GM23338 (cell line): ENCODE measurements at regions not wholly inside any gene's neighbourhood (a gene's known extent, or its start where the extent isn't known, plus 50 kb on each side); places are given as distances from the start of the nearest gene placed in this dataset.

Source experiments
- CREB1 ChIP-seq: fragments of 250-450 bp; sonication (Bioruptor Pico); IDR thresholded peaks from 2 replicates; pipeline ENCODE4 v1.5.0; 2020; ENCODE audit warnings: low read depth, mild to moderate bottlenecking, moderate library complexity
- CTCF ChIP-seq, 2 experiments: fragments of 200-600 bp in 1 of 2; sonication (generic) in 1 of 2; conservative IDR thresholded peaks; 2 replicates each; pipeline versions ENCODE4 v1.5.1 to v1.6.1; 2016 to 2017; ENCODE audit warnings: antibody characterized with exemption in 2 of 2, low read depth in 2 of 2, mild to moderate bottlenecking in 2 of 2, moderate library complexity in 1 of 2
- EZH2 ChIP-seq: fragments of 200-600 bp; sonication (generic); IDR thresholded peaks from one replicate; pipeline ENCODE4 v1.8.0; 2017; ENCODE audit warnings: antibody characterized with exemption, mild to moderate bottlenecking, low read depth; ENCODE audit not compliant: unreplicated experiment
- EZH2phosphoT487 ChIP-seq: fragments of 200-600 bp; sonication (generic); IDR thresholded peaks from one replicate; pipeline ENCODE4 v1.8.1; 2018; ENCODE audit warnings: antibody characterized with exemption; ENCODE audit not compliant: unreplicated experiment
- JUNB ChIP-seq: IDR thresholded peaks from one replicate; pipeline ENCODE4 v1.6.1; 2016; ENCODE audit warnings: antibody characterized with exemption; ENCODE audit not compliant: unreplicated experiment
- POLR2AphosphoS5 ChIP-seq: IDR thresholded peaks from 2 replicates; pipeline ENCODE4 v1.6.1; 2016; ENCODE audit warnings: antibody characterized with exemption, low read depth
- REST ChIP-seq: IDR thresholded peaks from one replicate; pipeline ENCODE4 v1.6.1; 2018; ENCODE audit warnings: antibody characterized with exemption; ENCODE audit not compliant: unreplicated experiment
- ZNF114 ChIP-seq: fragments of 250-450 bp; sonication (Bioruptor Pico); IDR thresholded peaks from 2 replicates; pipeline ENCODE4 v1.5.0; 2020; ENCODE audit warnings: mild to moderate bottlenecking, moderate library complexity

DNA sequence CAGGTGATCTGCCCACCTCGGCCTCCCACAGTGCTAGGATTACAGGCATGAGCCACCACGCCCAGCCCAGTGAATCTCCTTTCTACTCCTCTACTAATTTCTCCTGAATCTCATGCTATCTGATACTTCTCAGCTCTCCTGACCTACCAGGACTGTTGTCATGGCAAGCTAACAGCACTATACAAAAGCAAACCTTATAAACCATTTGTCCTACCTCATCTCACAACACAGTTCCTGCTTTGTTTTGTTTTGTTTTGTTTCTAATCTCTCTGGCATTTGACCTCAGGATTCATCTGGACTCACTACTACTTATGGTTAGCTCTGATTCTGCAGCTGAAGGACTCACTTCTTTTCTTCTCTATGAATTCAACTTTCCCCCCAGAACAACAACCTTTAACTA is 734.8 kb downstream of the TLE1 start:
- TF ChIP-seq EZH2phosphoT487 (no peak), CTCF (conservative IDR thresholded peaks at IDR 0.05; ENCODE audit: low read depth in 2 of 2) (no peak), EZH2 (no peak), POLR2AphosphoS5 (no peak), CREB1 (no peak), REST (no peak), JUNB (no peak), ZNF114 (no peak)
